ENCODE measurements at regions not wholly inside any gene's neighbourhood (a gene's known extent, or its start where the extent isn't known, plus 50 kb on each side); places are given as distances from the start of the nearest gene placed in this dataset.

GRCh38 chr20:61130156-61130555, 121.9 kb upstream of the CDH4 start (continued):
- TF ChIP-seq ZNF521 (tag by site-specific recombination; IDR thresholded peaks at IDR 0.05): no peak
- no peak for TF ChIP-seq ZNF335 (tag by site-specific recombination; conservative IDR thresholded peaks at IDR 0.05)
- no peak for TF ChIP-seq ZNF433 (tag by site-specific recombination; IDR thresholded peaks at IDR 0.05; ENCODE audit: low read depth)
- TF ChIP-seq ZNF140 (tag by site-specific recombination; IDR thresholded peaks at IDR 0.05): no peak

- H3K4me3 ChIP-seq (ENCODE audit: low read depth, low read length): no peak overlapping the region
- POLR2A ChIA-PET: no interaction called here
- no peak overlapping the region for H3K27ac ChIP-seq (ENCODE audit: extremely low read depth, low read depth, low read length)
- CTCF ChIA-PET: no interaction called here
- H3K4me1 ChIP-seq (ENCODE audit: control insufficient read depth, insufficient read depth, low read length): no peaks in the 10 kb centered on the region
- no peaks in the 10 kb centered on the region for H3K9me3 ChIP-seq (ENCODE audit: control insufficient read depth, insufficient read depth, low read depth, low read length)
- no peaks in the 10 kb centered on the region for H3K36me3 ChIP-seq (ENCODE audit: control insufficient read depth in 2 of 2, insufficient read depth in 1 of 2, low read length in 2 of 2)
- TF ChIP-seq GLIS2 (tag by site-specific recombination; IDR thresholded peaks at IDR 0.05) (no peak), AEBP2 (tag by site-specific recombination; IDR thresholded peaks at IDR 0.05; ENCODE audit: borderline replicate concordance) (no peak), FEZF1 (tag by site-specific recombination; IDR thresholded peaks at IDR 0.05) (no peak), ZNF701 (tag by site-specific recombination; IDR thresholded peaks at IDR 0.05) (no peak), ZNF514 (tag by site-specific recombination; IDR thresholded peaks at IDR 0.05) (no peak), IKZF3 (tag by site-specific recombination; IDR thresholded peaks at IDR 0.05) (no peak), TCF7L2 (IDR thresholded peaks at IDR 0.05; ENCODE audit: borderline replicate concordance, low read depth, low read length) (no peak), ZNF837 (tag by site-specific recombination; IDR thresholded peaks at IDR 0.05) (no peak), ZNF335 (tag by site-specific recombination; conservative IDR thresholded peaks at IDR 0.05) (no peak), ZBTB48 (tag by site-specific recombination; IDR thresholded peaks at IDR 0.05) (no peak), ZNF624 (tag by site-specific recombination; IDR thresholded peaks at IDR 0.05) (no peak), ZNF580 (tag by site-specific recombination; IDR thresholded peaks at IDR 0.05) (no peak), ZNF518A (tag by site-specific recombination; conservative IDR thresholded peaks at IDR 0.05; ENCODE audit: low read depth) (no peak)
These were observed 120.1 kb upstream of the CDH4 start for GRCh38 chr20:61131944-61132343.

- Histone ChIP-seq H3K36me3 (ENCODE audit: control insufficient read depth in 2 of 2, insufficient read depth in 1 of 2, low read length in 2 of 2) (no peaks in the 10 kb centered on the region), H3K9me3 (ENCODE audit: control insufficient read depth, insufficient read depth, low read depth, low read length) (no peaks in the 10 kb centered on the region), H3K4me3 (ENCODE audit: low read depth, low read length) (no peak overlapping the region), H3K27ac (ENCODE audit: extremely low read depth, low read depth, low read length) (no peak overlapping the region), H3K4me1 (ENCODE audit: control insufficient read depth, insufficient read depth, low read length) (no peaks in the 10 kb centered on the region)
- ChIA-PET POLR2A (no interaction called here), CTCF (interaction anchor here (0.5 kb wide), 1 partner anchor 95 kb away, joined by 3 read pairs; no protein-coding TSS in a partner anchor)
- no peak for TF ChIP-seq ZNF214 (tag by site-specific recombination; IDR thresholded peaks at IDR 0.05; ENCODE audit: borderline replicate concordance)
- TF ChIP-seq ZNF76 (tag by site-specific recombination; IDR thresholded peaks at IDR 0.05; ENCODE audit: borderline replicate concordance, low read depth): no peak
- TF ChIP-seq ZNF596 (tag by site-specific recombination; IDR thresholded peaks at IDR 0.05): no peak
- TF ChIP-seq ZFHX2 (tag by site-specific recombination; conservative IDR thresholded peaks at IDR 0.05): no peak
- no peak for TF ChIP-seq ZNF175 (tag by site-specific recombination; IDR thresholded peaks at IDR 0.05)
- TF ChIP-seq KLF1 (tag by site-specific recombination; IDR thresholded peaks at IDR 0.05): no peak
- no peak for TF ChIP-seq ZSCAN23 (tag by site-specific recombination; IDR thresholded peaks at IDR 0.05)
- no peak for TF ChIP-seq ZNF510 (tag by site-specific recombination; IDR thresholded peaks at IDR 0.05; ENCODE audit: insufficient replicate concordance)
- no peak for TF ChIP-seq TCF7L2 (IDR thresholded peaks at IDR 0.05; ENCODE audit: borderline replicate concordance, low read depth, low read length)
- no peak for TF ChIP-seq BCL11A (tag by site-specific recombination; IDR thresholded peaks at IDR 0.05; ENCODE audit: low read depth)
These were observed 118.5 kb upstream of the CDH4 start for GRCh38 chr20:61133611-61134010.

Data from HEK293 (cell line).